ENCODE measurements at regions not wholly inside any gene's neighbourhood (a gene's known extent, or its start where the extent isn't known, plus 50 kb on each side); places are given as distances from the start of the nearest gene placed in this dataset.
"Not testable (repeated sequence)": the region's sequence is repeated elsewhere in the genome, so short reads cannot be mapped to it uniquely, and the experiment has no call there.

DNA sequence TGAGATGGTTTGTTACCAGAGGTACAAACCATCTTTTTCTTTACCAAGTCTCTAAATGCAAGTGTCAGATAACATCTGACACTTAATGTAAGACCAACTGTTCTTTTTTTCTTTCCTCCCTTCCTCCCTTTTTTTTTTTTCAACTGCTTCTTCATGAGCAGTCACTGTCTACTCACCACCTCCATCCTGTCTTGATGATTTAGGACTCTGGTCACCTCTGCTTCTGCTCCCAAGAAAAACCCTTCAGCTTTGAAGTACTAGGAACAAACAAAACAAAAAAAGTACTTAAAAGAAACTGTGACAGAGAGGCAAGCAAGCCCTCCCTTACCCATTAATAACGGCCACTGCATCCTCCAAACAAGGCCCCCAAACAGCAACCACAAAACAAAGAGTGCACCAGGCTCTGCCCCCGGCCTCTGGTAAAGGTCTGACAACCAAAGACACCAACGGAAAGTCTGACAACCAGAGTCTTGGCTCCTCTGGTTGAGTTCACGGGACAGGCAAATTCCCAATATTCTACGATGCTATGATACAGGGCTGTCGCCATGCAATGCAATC, 141.0 kb downstream of the ARL4C start:
- peaks cover 15 to 18% of the 10 kb centered on the region in 2 donors for H3K4me1 Mint-ChIP-seq
- H3K27ac Mint-ChIP-seq, result no peak overlapping the region
- no peak for ATAC-seq (replicated peaks)
- DNase-seq, result no peak
- no peak overlapping the region for H3K4me3 Mint-ChIP-seq
- H3K9me3 Mint-ChIP-seq, result peaks cover 8 to 15% of the 10 kb centered on the region in 2 donors
- H3K27me3 Mint-ChIP-seq, result peaks cover 15 to 34% of the 10 kb centered on the region in 2 donors
- peaks cover 1 to 15% of the 10 kb centered on the region in 2 donors for H3K36me3 Mint-ChIP-seq

DNA sequence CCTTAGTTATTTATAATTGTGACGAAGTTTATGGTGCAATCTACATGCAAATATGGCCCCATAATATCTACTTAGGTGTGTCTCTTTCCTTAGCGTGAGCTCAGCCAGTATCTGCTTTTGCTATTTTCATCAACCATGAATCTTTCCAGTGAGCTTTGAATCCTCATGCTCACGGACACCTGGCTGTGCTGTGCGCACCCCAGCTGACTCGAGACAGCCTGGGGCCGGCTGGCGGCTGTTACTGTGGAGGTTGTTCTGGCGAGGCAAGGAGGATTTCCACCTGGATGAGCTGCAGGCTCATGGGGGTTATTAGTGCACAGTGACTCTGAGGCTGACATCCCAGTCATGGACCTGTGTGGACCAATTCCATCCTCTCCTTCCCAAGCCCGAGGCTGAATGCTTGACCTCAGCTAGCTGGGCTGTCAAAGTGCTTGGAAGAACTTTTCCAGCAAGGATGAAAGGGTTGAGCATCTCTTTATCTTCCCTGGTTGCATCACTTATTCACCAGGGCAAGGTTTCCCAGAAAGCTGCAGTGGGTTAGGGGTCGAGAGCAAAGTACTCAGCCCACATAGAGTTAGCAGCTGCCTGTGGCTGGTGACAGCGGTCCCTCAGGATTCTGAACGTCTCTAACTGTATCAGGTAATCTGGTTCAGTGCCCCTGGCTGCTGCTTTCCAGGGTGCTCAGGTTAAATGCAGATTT, 141.7 kb downstream of the ARL4C start:
- peaks cover 15 to 18% of the 10 kb centered on the region in 2 donors for H3K4me1 Mint-ChIP-seq
- peaks cover 8 to 28% of the 10 kb centered on the region in 2 donors for H3K27me3 Mint-ChIP-seq
- H3K9me3 Mint-ChIP-seq, result peaks cover 8 to 15% of the 10 kb centered on the region in 2 donors
- DNase-seq, result no peak
- ATAC-seq (replicated peaks), result peak; percentile 58 to 71
- H3K36me3 Mint-ChIP-seq, result peaks cover 1 to 15% of the 10 kb centered on the region in 2 donors
- peak overlapping the region; percentile 6 for H3K27ac Mint-ChIP-seq
- H3K4me3 Mint-ChIP-seq, result no peak overlapping the region

- H3K4me1 Mint-ChIP-seq, result peaks cover 21 to 31% of the 10 kb centered on the region in 2 donors
- ATAC-seq (replicated peaks), result no peak
- H3K27me3 Mint-ChIP-seq, result peaks cover 0 to 10% of the 10 kb centered on the region in 2 donors
- peaks cover 4% of the 10 kb centered on the region in 2 donors for H3K9me3 Mint-ChIP-seq
- H3K27ac Mint-ChIP-seq, result no peak overlapping the region
- no peak overlapping the region for H3K4me3 Mint-ChIP-seq
- H3K36me3 Mint-ChIP-seq, result peaks cover 0 to 3% of the 10 kb centered on the region in 2 donors
- DNase-seq, result no peak
Observed at GRCh38 chr2:234352270-234352669, 144.6 kb downstream of the ARL4C start.

DNA sequence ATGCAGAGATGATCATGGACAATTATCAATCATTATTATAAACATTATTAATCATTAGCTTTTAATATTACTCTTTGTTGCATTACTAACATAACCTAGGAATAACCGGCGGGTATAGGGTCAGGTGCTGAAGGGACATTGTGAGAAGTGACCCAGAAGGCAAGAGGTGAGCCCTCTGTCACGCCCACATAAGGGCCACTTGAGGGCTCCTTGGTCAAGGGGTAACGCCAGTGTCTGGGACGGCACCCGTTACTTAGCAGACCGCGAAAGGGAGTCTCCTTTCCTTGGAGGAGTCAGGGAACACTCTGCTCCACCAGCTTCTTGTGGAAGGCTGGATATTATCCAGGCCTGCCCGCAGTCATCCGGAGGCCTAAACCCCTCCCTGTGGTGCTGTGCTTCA, 145.0 kb downstream of the ARL4C start:
- not testable (repeated sequence) for ATAC-seq (replicated peaks); H3K27ac Mint-ChIP-seq; H3K4me3 Mint-ChIP-seq; H3K9me3 Mint-ChIP-seq; DNase-seq; H3K36me3 Mint-ChIP-seq
- H3K27me3 Mint-ChIP-seq, result peaks cover 0 to 10% of the 10 kb centered on the region in 2 donors
- H3K4me1 Mint-ChIP-seq, result peaks cover 19 to 34% of the 10 kb centered on the region in 2 donors

DNA sequence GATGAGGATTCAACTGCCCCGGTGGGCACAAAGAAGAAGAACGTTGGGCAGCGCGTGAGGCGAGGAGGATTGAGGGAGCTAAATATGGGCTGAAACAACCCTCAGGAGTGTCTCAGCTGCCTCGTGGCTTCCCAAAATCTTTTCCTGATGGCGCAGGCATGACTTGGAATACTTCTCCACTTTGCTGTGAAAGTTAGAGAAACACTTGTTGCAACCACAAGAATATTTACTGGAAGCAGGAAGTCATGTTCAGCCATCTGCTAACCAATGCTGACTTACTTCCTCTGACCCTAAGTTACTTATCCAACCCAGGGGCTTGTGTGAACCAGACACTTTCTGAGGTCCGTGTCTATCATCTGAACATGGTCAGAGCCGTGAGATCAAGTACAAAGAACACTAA, 148.8 kb downstream of the ARL4C start:
- H3K4me1 Mint-ChIP-seq, result peaks cover 8 to 20% of the 10 kb centered on the region in 2 donors
- peaks cover 4 to 12% of the 10 kb centered on the region in 2 donors for H3K27me3 Mint-ChIP-seq
- H3K4me3 Mint-ChIP-seq, result no peak overlapping the region
- no peak overlapping the region for H3K27ac Mint-ChIP-seq
- ATAC-seq (replicated peaks), result no peak
- DNase-seq, result no peak
- peaks cover 3 to 4% of the 10 kb centered on the region in 2 donors for H3K9me3 Mint-ChIP-seq
- H3K36me3 Mint-ChIP-seq, result peaks cover 0 to 2% of the 10 kb centered on the region in 2 donors

DNA sequence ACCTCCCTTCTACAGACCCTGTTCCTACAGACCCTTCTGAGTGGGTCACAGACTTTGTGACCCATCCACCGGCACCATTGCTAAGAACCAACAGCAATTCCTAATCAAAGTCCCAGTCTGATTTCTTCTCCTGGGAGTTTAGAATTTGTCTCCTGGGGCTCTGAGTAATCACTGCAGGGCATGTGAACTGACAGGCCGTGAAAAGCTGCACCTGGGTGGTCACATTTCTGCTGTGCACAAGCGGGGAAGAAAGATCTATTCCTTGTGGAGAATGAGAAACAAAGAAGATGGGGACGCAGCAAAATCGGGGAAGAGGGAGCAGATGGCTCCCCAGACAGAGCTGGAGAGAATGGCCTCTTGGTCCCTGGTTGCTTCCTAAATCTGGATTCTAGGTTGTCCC, 151.0 kb downstream of the ARL4C start:
- no peaks in the 10 kb centered on the region for H3K36me3 Mint-ChIP-seq
- H3K27me3 Mint-ChIP-seq, result peaks cover 4 to 12% of the 10 kb centered on the region in 2 donors
- H3K4me1 Mint-ChIP-seq, result peaks cover 8 to 20% of the 10 kb centered on the region in 2 donors
- ATAC-seq (replicated peaks), result no peak
- H3K9me3 Mint-ChIP-seq, result no peaks in the 10 kb centered on the region
- DNase-seq, result no peak
- H3K27ac Mint-ChIP-seq, result no peak overlapping the region
- H3K4me3 Mint-ChIP-seq, result no peak overlapping the region

DNA sequence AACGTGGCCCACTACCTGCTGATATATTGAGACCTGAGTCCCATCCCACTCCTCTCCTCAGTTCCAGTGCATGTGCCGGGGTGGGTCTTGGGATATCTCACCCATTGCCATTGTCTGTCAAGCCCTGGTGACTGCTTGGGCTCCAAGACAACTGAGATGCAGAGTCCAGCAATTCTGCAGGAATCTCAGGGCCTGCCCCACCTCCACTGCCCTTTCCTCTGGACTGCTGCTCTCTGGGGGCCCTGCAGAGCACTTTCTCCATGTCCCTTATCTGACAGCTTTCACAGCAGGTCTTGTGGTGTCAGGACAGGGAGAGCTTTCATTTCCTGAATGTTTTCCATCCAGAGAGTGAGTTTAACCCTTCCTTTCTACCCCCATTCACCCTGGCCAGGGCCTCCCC, 152.9 kb downstream of the ARL4C start:
- Mint-ChIP-seq H3K4me3 (no peak overlapping the region), H3K4me1 (peaks cover 8 to 23% of the 10 kb centered on the region in 2 donors), H3K27ac (no peak overlapping the region), H3K36me3 (peaks cover 3 to 4% of the 10 kb centered on the region in 2 donors), H3K9me3 (peaks cover 3 to 6% of the 10 kb centered on the region in 2 donors), H3K27me3 (peaks cover 4 to 12% of the 10 kb centered on the region in 2 donors)
- ATAC-seq (replicated peaks), result no peak
- DNase-seq, result no peak

GRCh38 chr2:234343372-234343771, 153.5 kb downstream of the ARL4C start:
- Mint-ChIP-seq H3K27ac (no peak overlapping the region), H3K4me1 (peaks cover 7 to 25% of the 10 kb centered on the region in 2 donors), H3K4me3 (no peak overlapping the region), H3K27me3 (peaks cover 4 to 12% of the 10 kb centered on the region in 2 donors), H3K36me3 (peaks cover 3 to 4% of the 10 kb centered on the region in 2 donors), H3K9me3 (peaks cover 3 to 8% of the 10 kb centered on the region in 2 donors)
- no peak for ATAC-seq (replicated peaks)
- DNase-seq, result no peak

GRCh38 chr2:234341306-234341985, 155.4 kb downstream of the ARL4C start:
- ATAC-seq (replicated peaks) (no peak), DNase-seq (no peak)
- H3K4me3 Mint-ChIP-seq, result no peak overlapping the region
- no peak overlapping the region for H3K27ac Mint-ChIP-seq
- peaks cover 4 to 23% of the 10 kb centered on the region in 2 donors for H3K27me3 Mint-ChIP-seq
- H3K9me3 Mint-ChIP-seq, result peaks cover 3 to 11% of the 10 kb centered on the region in 2 donors
- peaks cover 7 to 15% of the 10 kb centered on the region in 2 donors for H3K4me1 Mint-ChIP-seq
- H3K36me3 Mint-ChIP-seq, result peaks cover 5 to 8% of the 10 kb centered on the region in 2 donors

DNA sequence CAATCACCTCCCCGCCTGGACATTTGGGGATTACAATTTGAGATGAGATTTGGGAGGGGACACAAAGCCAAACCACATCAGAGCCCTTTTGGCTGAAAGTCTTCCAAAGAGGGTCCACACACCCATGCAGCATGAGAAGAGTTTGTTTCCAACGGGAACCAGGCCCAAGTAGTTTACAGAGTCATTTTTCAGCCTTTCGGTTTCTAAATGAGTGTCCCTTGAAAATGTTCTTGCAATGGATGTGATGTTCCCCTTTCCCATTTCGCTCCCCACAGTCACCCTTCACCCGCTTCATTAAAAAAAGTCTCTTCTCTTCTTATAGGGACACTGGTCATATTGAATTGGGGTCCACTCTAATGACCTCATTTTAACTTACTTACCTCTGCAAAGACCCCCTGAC, 157.4 kb downstream of the ARL4C start:
- peaks cover 5 to 8% of the 10 kb centered on the region in 2 donors for H3K36me3 Mint-ChIP-seq
- H3K4me3 Mint-ChIP-seq, result no peak overlapping the region
- peaks cover 3 to 11% of the 10 kb centered on the region in 2 donors for H3K9me3 Mint-ChIP-seq
- no peak for DNase-seq
- no peak overlapping the region for H3K27ac Mint-ChIP-seq
- no peak for ATAC-seq (replicated peaks)
- H3K4me1 Mint-ChIP-seq, result peaks cover 12 to 21% of the 10 kb centered on the region in 2 donors
- H3K27me3 Mint-ChIP-seq, result peaks cover 0 to 16% of the 10 kb centered on the region in 2 donors

DNA sequence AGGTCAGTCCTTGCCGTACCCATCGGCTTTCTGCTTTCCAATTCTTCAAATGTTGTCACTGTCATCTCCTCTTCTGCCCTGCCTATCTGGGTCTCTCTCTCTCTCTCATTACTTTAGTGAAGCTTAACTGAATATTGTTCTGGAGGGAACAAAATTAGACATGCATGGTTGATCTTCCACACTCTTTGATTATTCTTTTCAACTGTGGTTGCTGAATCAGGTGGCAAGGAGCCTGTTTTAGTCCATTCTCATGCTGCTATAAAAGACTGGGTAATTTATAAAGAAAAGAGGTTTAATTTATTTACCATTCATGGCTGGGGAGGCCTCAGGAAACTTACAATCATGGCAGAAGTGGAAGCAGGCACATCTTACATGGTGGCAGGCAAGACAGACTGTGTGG, 157.9 kb downstream of the ARL4C start:
- H3K4me1 Mint-ChIP-seq, result peaks cover 12 to 21% of the 10 kb centered on the region in 2 donors
- no peak overlapping the region for H3K4me3 Mint-ChIP-seq
- no peak for ATAC-seq (replicated peaks)
- no peak for DNase-seq
- H3K36me3 Mint-ChIP-seq, result peaks cover 5 to 8% of the 10 kb centered on the region in 2 donors
- no peak overlapping the region for H3K27ac Mint-ChIP-seq
- peaks cover 3 to 11% of the 10 kb centered on the region in 2 donors for H3K9me3 Mint-ChIP-seq
- H3K27me3 Mint-ChIP-seq, result peaks cover 0 to 11% of the 10 kb centered on the region in 2 donors

DNA sequence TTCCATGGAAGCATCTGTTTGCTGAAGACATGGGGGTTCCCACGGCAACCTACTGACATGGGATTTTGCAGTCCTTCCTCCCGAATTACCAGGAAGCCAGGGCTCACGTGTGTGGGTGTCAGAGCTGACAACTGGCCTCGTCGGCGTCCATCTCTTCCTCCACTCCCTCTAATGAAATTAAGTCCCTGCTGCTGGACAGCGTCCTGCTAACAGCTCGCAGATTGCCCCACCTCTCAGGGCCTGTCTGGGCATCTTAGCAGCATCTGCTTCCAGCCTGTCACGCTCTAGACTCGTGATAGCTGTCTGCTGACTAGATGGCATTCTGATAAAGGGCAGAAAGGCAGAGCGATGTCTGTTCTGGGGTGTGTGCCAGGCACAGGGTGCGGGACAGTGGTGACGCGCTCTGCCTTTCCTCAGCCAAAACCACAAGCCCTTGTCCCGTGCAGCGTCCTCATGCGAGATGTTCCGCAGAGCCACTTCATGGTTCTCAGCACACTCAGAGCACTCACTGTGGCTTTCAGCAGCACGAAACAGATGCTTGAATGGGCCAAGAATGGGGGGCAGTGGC, 161.1 kb downstream of the ARL4C start:
- Mint-ChIP-seq H3K27me3 (peaks cover 14 to 26% of the 10 kb centered on the region in 2 donors), H3K4me1 (peaks cover 34 to 46% of the 10 kb centered on the region in 2 donors), H3K4me3 (peak overlapping the region; percentile 34 to 43), H3K27ac (peak overlapping the region; percentile 87), H3K36me3 (peaks cover 5 to 8% of the 10 kb centered on the region in 2 donors), H3K9me3 (peaks cover 3 to 11% of the 10 kb centered on the region in 2 donors)
- ATAC-seq (replicated peaks) (peak; percentile 78 to 83), DNase-seq (peak; percentile 58)

DNA sequence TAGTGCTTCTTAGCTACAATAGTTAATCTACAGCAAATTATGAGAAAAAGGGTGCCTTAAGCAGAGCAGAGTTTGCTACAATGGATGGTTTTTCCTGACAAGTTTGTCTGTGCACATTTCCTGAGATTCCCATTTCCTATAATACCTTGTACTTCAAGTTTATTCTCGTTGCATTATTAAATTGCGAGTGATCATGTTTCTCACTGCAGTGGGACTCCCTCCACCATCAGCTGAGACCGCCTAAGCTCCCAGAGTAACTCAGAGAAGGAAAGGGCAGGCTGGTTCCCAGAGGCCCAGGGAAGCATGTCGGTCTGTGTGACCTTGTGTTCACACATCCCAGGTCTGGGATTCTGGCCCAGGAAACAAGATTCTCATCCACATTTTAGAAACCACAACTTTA, 162.1 kb downstream of the ARL4C start:
- DNase-seq (no peak), ATAC-seq (replicated peaks) (no peak)
- Mint-ChIP-seq H3K27ac (no peak overlapping the region), H3K36me3 (peaks cover 5 to 7% of the 10 kb centered on the region in 2 donors), H3K4me1 (peaks cover 34 to 47% of the 10 kb centered on the region in 2 donors), H3K27me3 (peaks cover 14 to 26% of the 10 kb centered on the region in 2 donors), H3K9me3 (peaks cover 3 to 11% of the 10 kb centered on the region in 2 donors), H3K4me3 (no peak overlapping the region)

- peaks cover 34 to 46% of the 10 kb centered on the region in 2 donors for H3K4me1 Mint-ChIP-seq
- DNase-seq (no peak), ATAC-seq (replicated peaks) (no peak)
- no peak overlapping the region for H3K4me3 Mint-ChIP-seq
- peaks cover 2 to 3% of the 10 kb centered on the region in 2 donors for H3K36me3 Mint-ChIP-seq
- H3K27ac Mint-ChIP-seq, result peak overlapping the region; percentile 83
- peaks cover 14 to 26% of the 10 kb centered on the region in 2 donors for H3K27me3 Mint-ChIP-seq
- H3K9me3 Mint-ChIP-seq, result peaks cover 0 to 7% of the 10 kb centered on the region in 2 donors
Observed at GRCh38 chr2:234334151-234334550, 162.7 kb downstream of the ARL4C start.
